Neural progenitor cell (in vitro differentiated cells): ENCODE measurements at regions not wholly inside any gene's neighbourhood (a gene's known extent, or its start where the extent isn't known, plus 50 kb on each side); places are given as distances from the start of the nearest gene placed in this dataset.
"Not testable (repeated sequence)": the region's sequence is repeated elsewhere in the genome, so short reads cannot be mapped to it uniquely, and the experiment has no call there.

Experiments
- DNase-seq: peaks from one replicate; pipeline ENCODE4 v3.0.0-alpha.2; 2016; ENCODE audit warnings: low spot score
- H2AFZ ChIP-seq: fragments of 200-600 bp; sonication (generic); replicated peaks from 2 replicates; pipeline ENCODE4 v1.6.1; 2016; ENCODE audit warnings: antibody characterized with exemption
- H3F3A ChIP-seq: fragments of 200-600 bp; sonication (generic); 2 replicates; pipeline ENCODE4 v1.6.1; 2016; ENCODE audit warnings: antibody characterized with exemption, low read depth
- H3K27ac ChIP-seq: fragments of 200-600 bp; sonication (generic); 2 replicates; pipeline ENCODE4 v1.5.1; 2016; ENCODE audit warnings: mild to moderate bottlenecking
- H3K27me3 ChIP-seq: fragments of 200-600 bp; sonication (generic); 2 replicates; pipeline ENCODE4 v1.6.1; 2016; ENCODE audit warnings: mild to moderate bottlenecking, moderate library complexity
- H3K36me3 ChIP-seq: fragments of 200-600 bp; sonication (generic); 2 replicates; pipeline ENCODE4 v1.5.1; 2016
- H3K4me1 ChIP-seq: fragments of 200-600 bp; sonication (generic); 2 replicates; pipeline ENCODE4 v1.6.1; 2016; ENCODE audit warnings: mixed run types
- H3K4me2 ChIP-seq: fragments of 200-600 bp; sonication (generic); 2 replicates; pipeline ENCODE4 v1.6.1; 2016
- H3K4me3 ChIP-seq: fragments of 200-600 bp; sonication (generic); 2 replicates; pipeline ENCODE4 v1.5.1; 2016
- H3K79me2 ChIP-seq: fragments of 200-600 bp; sonication (generic); 2 replicates; pipeline ENCODE4 v1.6.1; 2016; ENCODE audit warnings: low read depth
- H3K9ac ChIP-seq: fragments of 200-600 bp; sonication (generic); 2 replicates; pipeline ENCODE4 v1.6.1; 2016
- H3K9me3 ChIP-seq: fragments of 200-600 bp; sonication (generic); 2 replicates; pipeline ENCODE4 v1.5.1; 2016; ENCODE audit warnings: low read depth
- H4K20me1 ChIP-seq: fragments of 200-600 bp; sonication (generic); 2 replicates; pipeline ENCODE4 v1.6.1; 2016; ENCODE audit warnings: low read depth
- H3K27ac Mint-ChIP-seq: 3 replicates; pipeline ENCODE4 v1.8.0; 2021; ENCODE audit warnings: mixed read lengths
- H3K27me3 Mint-ChIP-seq: 2 replicates; pipeline ENCODE4 v1.8.0; 2022; ENCODE audit warnings: low read depth, mild to moderate bottlenecking, inconsistent platforms, moderate library complexity, mixed read lengths; ENCODE audit not compliant: insufficient read depth
- H3K36me3 Mint-ChIP-seq: 3 replicates; pipeline ENCODE4 v1.8.0; 2021; ENCODE audit warnings: mixed read lengths
- H3K4me1 Mint-ChIP-seq: 3 replicates; pipeline ENCODE4 v1.8.0; 2021; ENCODE audit warnings: mixed read lengths
- H3K4me3 Mint-ChIP-seq: 3 replicates; pipeline ENCODE4 v1.8.0; 2021; ENCODE audit warnings: mild to moderate bottlenecking, moderate library complexity, mixed read lengths
- H3K9me3 Mint-ChIP-seq: 3 replicates; pipeline ENCODE4 v1.8.0; 2020; ENCODE audit warnings: mixed read lengths
- EZH2 ChIP-seq: fragments of 200-600 bp; sonication (generic); IDR thresholded peaks from 2 replicates; pipeline ENCODE4 v1.6.1; 2017; ENCODE audit warnings: antibody characterized with exemption, mild to moderate bottlenecking, moderate library complexity
- EZH2phosphoT487 ChIP-seq: fragments of 200-600 bp; sonication (generic); IDR thresholded peaks from 2 replicates; pipeline ENCODE4 v1.6.1; 2017; ENCODE audit warnings: antibody characterized with exemption
- TF ChIP-seq, protein P1 (sequence below): fragments of 200-600 bp; sonication (generic); IDR thresholded peaks from 2 replicates; pipeline ENCODE4 v1.5.1; 2017; ENCODE audit warnings: antibody characterized with exemption, mild to moderate bottlenecking

DNA sequence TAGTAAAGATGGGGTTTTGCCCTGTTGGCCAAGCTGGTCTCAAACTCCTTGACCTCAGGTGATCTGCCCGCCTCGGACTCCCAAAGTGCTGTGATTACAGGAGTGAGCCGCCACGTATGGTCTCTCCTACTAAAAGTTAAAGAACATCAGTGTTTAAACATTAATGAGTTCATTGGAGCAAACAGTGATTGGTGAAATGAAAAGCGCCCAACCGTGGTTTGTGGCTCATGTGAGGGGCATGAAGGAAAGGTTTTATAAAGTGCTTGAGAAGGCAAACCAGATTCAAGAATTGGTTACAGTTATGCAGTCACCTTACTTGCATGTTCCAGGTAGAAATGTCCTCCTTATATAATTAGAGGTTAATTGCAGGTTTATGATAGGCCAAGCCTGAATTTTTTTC lies 109.5 kb downstream of the ZNF675 start:
- H3K4me3 ChIP-seq = no peak overlapping the region
- H3K4me1 ChIP-seq = no peaks in the 10 kb centered on the region
- no peak overlapping the region for H3K4me3 Mint-ChIP-seq
- H3F3A ChIP-seq = no peaks in the 10 kb centered on the region
- H3K27ac Mint-ChIP-seq = no peak overlapping the region
- H3K9me3 ChIP-seq = peaks cover 12% of the 10 kb centered on the region
- H3K36me3 ChIP-seq = no peaks in the 10 kb centered on the region
- H3K79me2 ChIP-seq = no peaks in the 10 kb centered on the region
- no peak overlapping the region for H2AFZ ChIP-seq
- DNase-seq = no peak
- H4K20me1 ChIP-seq = no peaks in the 10 kb centered on the region
- H3K27ac ChIP-seq = no peak overlapping the region
- TF ChIP-seq EZH2phosphoT487 = no peak
- TF ChIP-seq, protein P1, sequence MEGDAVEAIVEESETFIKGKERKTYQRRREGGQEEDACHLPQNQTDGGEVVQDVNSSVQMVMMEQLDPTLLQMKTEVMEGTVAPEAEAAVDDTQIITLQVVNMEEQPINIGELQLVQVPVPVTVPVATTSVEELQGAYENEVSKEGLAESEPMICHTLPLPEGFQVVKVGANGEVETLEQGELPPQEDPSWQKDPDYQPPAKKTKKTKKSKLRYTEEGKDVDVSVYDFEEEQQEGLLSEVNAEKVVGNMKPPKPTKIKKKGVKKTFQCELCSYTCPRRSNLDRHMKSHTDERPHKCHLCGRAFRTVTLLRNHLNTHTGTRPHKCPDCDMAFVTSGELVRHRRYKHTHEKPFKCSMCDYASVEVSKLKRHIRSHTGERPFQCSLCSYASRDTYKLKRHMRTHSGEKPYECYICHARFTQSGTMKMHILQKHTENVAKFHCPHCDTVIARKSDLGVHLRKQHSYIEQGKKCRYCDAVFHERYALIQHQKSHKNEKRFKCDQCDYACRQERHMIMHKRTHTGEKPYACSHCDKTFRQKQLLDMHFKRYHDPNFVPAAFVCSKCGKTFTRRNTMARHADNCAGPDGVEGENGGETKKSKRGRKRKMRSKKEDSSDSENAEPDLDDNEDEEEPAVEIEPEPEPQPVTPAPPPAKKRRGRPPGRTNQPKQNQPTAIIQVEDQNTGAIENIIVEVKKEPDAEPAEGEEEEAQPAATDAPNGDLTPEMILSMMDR = no peak
- TF ChIP-seq EZH2 = no peak
- H3K27me3 ChIP-seq = no peaks in the 10 kb centered on the region
- H3K4me2 ChIP-seq = no peak overlapping the region
- peaks cover 2% of the 10 kb centered on the region for H3K27me3 Mint-ChIP-seq
- H3K9me3 Mint-ChIP-seq = peaks cover 48% of the 10 kb centered on the region
- no peaks in the 10 kb centered on the region for H3K36me3 Mint-ChIP-seq
- H3K9ac ChIP-seq = no peak overlapping the region
- no peaks in the 10 kb centered on the region for H3K4me1 Mint-ChIP-seq

DNA sequence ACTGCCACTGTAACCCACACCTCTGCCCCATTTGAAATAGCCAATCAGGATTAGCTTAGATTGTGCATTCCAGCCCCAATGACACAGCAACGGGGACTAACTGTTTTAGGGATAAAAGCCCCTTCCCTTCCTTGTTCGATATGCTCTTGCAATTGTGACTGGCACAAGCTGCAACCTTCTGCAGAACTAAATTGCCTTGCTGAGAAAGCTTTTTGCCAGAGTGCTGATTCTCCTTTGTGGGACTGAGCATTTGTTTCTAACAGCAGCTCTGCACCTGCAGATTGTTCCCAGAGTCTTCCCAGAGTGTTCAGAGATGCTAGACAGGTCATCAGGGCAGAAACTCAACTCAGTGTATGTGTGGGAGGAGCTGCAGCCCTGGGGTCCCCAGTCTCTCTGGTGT lies 115.8 kb downstream of the ZNF675 start:
- Mint-ChIP-seq H3K36me3 (no peaks in the 10 kb centered on the region), H3K27ac (no peak overlapping the region), H3K9me3 (peaks cover 53% of the 10 kb centered on the region), H3K4me3 (no peak overlapping the region), H3K27me3 (peaks cover 2% of the 10 kb centered on the region), H3K4me1 (no peaks in the 10 kb centered on the region)
- TF ChIP-seq, protein P1 = no peak
- no peak for TF ChIP-seq EZH2
- TF ChIP-seq EZH2phosphoT487 = no peak
- H3K27me3 ChIP-seq = no peaks in the 10 kb centered on the region
- H2AFZ ChIP-seq = no peak overlapping the region
- DNase-seq = no peak
- H3K27ac ChIP-seq = no peak overlapping the region
- H3K36me3 ChIP-seq = no peaks in the 10 kb centered on the region
- no peaks in the 10 kb centered on the region for H3K4me1 ChIP-seq
- H3F3A ChIP-seq = no peaks in the 10 kb centered on the region
- no peak overlapping the region for H3K4me2 ChIP-seq
- H3K9me3 ChIP-seq = peaks cover 7% of the 10 kb centered on the region
- no peaks in the 10 kb centered on the region for H3K79me2 ChIP-seq
- H4K20me1 ChIP-seq = no peaks in the 10 kb centered on the region
- no peak overlapping the region for H3K4me3 ChIP-seq
- H3K9ac ChIP-seq = no peak overlapping the region

DNA sequence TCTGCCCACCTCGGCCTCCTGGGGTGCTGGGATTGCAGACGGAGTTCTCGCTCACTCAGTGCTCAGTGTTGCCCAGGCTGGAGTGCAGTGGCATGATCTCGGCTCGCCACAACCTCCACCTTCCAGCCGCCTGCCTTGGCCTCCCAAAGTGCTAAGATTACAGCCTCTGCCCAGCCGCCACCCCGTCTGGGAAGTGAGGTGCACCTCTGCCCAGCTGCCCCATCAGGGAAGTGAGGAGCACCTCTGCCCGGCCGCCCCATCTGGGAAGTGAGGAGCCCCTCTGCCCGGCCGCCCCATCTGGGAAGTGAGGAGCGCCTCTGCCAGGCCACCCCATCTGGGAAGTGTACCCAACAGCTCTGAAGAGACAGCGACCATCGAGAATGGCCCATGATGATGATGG lies 118.9 kb downstream of the ZNF675 start:
- H3K9me3 ChIP-seq, H3K27me3 Mint-ChIP-seq, DNase-seq, H3F3A ChIP-seq, H3K27ac Mint-ChIP-seq, H3K4me3 ChIP-seq, H3K4me1 Mint-ChIP-seq, H3K9ac ChIP-seq, H4K20me1 ChIP-seq, H3K27me3 ChIP-seq, H3K36me3 Mint-ChIP-seq, H3K4me1 ChIP-seq, H3K4me2 ChIP-seq, H3K79me2 ChIP-seq, H3K27ac ChIP-seq, H3K36me3 ChIP-seq, H2AFZ ChIP-seq, H3K4me3 Mint-ChIP-seq: not testable (repeated sequence)
- peaks cover 65% of the 10 kb centered on the region for H3K9me3 Mint-ChIP-seq

DNA sequence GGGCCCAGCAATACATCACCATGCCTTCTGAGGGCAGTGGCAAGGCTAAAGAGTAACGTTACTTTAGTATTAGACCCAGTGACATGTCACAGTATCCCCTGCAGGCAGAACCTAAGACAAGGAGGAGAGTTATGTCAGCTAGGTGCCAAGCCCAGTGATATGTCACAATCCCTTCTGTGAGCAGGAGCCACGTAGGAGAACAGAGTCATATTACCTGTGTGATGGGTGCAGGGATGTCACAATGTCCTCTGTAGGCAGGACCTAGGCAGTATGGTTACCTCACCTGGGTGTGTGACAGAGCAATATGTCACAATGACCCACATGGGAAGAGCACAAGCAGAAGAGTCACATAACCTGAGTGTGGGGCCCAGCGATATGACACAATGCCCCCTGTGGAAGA lies 121.8 kb downstream of the ZNF675 start:
- H3K79me2 ChIP-seq = no peaks in the 10 kb centered on the region
- H3F3A ChIP-seq = no peaks in the 10 kb centered on the region
- H3K27ac ChIP-seq = no peak overlapping the region
- H3K27me3 ChIP-seq = no peaks in the 10 kb centered on the region
- peaks cover 3% of the 10 kb centered on the region for H3K9me3 ChIP-seq
- H3K36me3 Mint-ChIP-seq = peaks cover 1% of the 10 kb centered on the region
- no peaks in the 10 kb centered on the region for H3K4me1 ChIP-seq
- peaks cover 66% of the 10 kb centered on the region for H3K9me3 Mint-ChIP-seq
- TF ChIP-seq EZH2 (no peak), EZH2phosphoT487 (no peak)
- TF ChIP-seq, protein P1 = no peak
- no peak overlapping the region for H2AFZ ChIP-seq
- H3K27ac Mint-ChIP-seq = no peak overlapping the region
- H3K9ac ChIP-seq = no peak overlapping the region
- no peak overlapping the region for H3K4me3 ChIP-seq
- H3K4me1 Mint-ChIP-seq = no peaks in the 10 kb centered on the region
- no peak overlapping the region for H3K4me2 ChIP-seq
- DNase-seq = no peak
- no peaks in the 10 kb centered on the region for H3K36me3 ChIP-seq
- peaks cover 10% of the 10 kb centered on the region for H3K27me3 Mint-ChIP-seq
- H4K20me1 ChIP-seq = no peaks in the 10 kb centered on the region
- no peak overlapping the region for H3K4me3 Mint-ChIP-seq
